NCI-H460 (cell line): ENCODE measurements at regions not wholly inside any gene's neighbourhood (a gene's known extent, or its start where the extent isn't known, plus 50 kb on each side); places are given as distances from the start of the nearest gene placed in this dataset.
"Not testable (repeated sequence)": the region's sequence is repeated elsewhere in the genome, so short reads cannot be mapped to it uniquely, and the experiment has no call there.

Experiments used
- DNase-seq: peaks from one replicate; pipeline ENCODE4 v3.0.0-alpha.2; 2016; ENCODE audit warnings: low read depth; ENCODE audit errors: extremely low read depth

- DNase-seq: no peak
These were observed 186.5 kb upstream of the IL15 start for GRCh38 chr4:141449927-141450326.

GRCh38 chr4:141455651-141456050 lies 180.7 kb upstream of the IL15 start:
- no peak for DNase-seq

DNA sequence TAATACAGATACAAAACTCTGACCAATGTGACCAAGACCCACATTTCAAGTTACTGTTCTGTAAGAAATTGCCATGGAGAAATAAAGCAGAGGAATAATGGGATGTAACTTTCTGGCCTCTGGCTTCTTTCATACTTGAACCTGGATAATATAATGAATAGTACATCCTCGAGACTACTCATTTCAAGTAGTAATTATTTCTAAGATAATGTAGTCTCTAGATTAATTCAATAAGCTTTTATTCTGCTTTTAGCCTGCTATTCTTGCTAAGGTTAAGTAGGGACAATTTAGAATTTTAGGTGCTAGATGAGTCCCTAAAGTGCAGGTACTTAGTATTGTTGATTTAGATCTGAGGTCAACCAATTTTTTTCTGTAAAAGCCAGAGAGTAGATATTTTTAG lies 178.7 kb upstream of the IL15 start:
- DNase-seq: no peak

DNA sequence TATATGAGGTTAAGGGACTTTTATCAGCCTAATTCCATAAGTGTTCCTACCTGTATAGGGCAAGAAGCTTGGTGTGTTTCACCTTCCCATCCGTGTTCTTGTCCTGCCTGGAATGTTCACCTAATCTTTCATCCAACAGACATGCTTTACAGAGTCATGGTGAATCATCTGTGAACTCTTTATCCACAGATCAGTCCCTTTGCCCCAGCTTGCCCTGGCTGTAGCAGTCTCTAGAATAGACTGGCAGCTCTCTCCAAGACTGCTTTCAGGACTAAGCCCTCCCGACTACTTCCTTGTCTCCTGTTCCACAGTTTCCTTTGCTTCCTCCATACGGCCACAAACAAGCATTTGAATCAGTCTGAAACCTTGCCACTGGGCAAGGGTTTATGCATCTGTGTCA lies 177.9 kb upstream of the IL15 start:
- no peak for DNase-seq

GRCh38 chr4:141459020-141459419 lies 177.4 kb upstream of the IL15 start:
- DNase-seq: no peak

DNA sequence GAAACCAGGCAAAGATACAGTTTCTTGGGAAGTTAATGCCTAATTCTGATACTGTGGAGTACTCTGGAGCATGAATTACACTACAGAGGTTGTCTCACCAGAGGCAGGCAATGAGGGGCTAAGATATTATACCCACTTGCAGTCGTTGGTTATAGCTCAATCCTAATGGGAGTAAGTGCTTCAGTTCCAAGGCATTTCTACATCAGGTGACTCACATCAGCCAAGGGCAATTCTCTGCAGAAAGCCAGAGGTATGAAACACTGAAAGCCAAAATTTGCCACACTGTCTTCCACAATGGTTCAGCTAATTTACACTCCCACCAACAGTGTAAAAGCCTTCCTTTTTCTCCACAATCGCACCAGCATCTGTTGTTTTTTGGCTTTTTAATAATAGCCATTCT lies 174.0 kb upstream of the IL15 start:
- no peak for DNase-seq

GRCh38 chr4:141463678-141464077 lies 172.7 kb upstream of the IL15 start:
- no peak for DNase-seq

DNA sequence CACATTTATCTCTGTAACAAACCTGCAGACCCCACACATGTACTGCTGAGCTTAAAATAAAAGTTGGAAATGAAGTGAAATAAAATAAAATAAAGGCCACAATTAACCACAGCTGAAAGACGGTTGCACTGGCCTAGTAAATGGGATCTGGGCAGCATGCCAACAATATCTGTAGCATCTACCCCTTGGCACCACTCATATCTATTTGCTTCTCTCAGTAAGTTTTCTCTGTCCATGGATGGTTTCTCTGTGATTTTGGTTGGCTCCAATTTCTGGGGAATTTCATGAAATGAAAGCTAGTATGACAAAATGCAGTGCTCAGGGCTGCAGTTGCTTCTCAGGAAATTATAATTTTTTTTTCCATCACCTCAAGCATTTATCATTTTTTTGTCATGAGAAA lies 172.0 kb upstream of the IL15 start:
- DNase-seq: no peak

GRCh38 chr4:141465171-141465570 lies 171.2 kb upstream of the IL15 start:
- no peak for DNase-seq

- no peak for DNase-seq
These were observed 169.2 kb upstream of the IL15 start for GRCh38 chr4:141467225-141467624.

DNA sequence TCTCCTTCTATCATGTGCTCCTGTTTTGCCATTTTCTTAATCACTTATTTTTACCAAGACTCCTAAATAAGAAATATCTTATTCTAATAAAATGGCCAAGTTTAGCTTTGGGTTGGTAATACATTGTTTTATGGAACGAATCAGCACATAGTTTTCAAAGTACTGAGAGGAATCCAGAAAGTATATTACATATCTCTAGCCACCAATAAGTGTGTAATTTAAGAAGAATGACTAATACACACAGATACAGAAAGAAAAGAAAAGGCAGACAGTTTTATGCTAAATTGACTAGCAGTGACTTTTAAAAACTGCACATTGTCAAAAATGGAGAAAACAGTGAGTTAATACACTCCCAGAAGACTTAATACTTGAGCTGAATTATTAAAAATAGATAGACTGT lies 167.0 kb upstream of the IL15 start:
- DNase-seq: no peak

DNA sequence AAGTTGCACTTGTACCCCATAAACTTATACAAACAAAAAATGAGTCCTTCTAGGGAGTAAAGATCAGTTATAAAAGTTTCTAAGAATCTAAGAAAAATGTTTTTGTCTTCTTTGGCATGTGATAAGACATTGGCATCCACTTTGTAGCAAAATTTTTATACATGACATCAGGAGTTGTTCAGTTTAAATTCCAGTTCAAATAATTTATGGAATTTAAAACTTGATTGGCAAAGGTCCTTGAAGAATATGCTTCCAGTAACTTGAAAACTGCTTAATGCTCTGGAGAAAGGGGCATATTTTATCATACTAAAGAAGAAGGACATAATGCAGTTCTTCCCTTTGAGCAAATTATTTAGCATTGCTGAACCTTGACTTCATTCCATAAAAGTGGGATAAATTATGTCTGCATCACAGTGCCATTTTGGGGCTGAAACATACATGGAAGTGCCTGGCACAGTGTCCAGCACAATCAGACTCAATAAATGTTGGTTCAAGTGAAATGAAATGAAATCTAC lies 163.3 kb upstream of the IL15 start:
- DNase-seq: no peak

DNA sequence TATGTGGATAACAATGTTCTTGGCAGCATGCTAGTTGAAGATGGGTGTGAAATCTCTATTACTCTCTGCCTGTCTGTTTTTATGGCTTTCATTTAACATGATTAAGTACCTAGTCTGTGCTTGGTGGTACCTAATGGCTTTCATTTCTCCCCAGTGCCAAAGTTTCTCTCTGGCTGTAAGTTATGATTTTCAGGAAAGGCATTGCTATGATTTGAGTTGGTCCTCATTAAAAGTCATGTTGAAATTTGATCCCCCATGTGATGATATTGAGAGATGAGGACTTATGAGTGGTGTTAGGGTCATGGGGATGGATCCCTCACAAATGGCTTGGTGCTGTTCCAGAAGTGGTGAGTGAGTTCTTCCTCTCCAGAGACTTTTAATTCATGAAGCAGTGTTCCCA lies 162.4 kb upstream of the IL15 start:
- no peak for DNase-seq

- DNase-seq: no peak
These were observed 155.4 kb upstream of the IL15 start for GRCh38 chr4:141480950-141481349.

- DNase-seq: not testable (repeated sequence)
These were observed 152.1 kb upstream of the IL15 start for GRCh38 chr4:141484298-141484697.

DNA sequence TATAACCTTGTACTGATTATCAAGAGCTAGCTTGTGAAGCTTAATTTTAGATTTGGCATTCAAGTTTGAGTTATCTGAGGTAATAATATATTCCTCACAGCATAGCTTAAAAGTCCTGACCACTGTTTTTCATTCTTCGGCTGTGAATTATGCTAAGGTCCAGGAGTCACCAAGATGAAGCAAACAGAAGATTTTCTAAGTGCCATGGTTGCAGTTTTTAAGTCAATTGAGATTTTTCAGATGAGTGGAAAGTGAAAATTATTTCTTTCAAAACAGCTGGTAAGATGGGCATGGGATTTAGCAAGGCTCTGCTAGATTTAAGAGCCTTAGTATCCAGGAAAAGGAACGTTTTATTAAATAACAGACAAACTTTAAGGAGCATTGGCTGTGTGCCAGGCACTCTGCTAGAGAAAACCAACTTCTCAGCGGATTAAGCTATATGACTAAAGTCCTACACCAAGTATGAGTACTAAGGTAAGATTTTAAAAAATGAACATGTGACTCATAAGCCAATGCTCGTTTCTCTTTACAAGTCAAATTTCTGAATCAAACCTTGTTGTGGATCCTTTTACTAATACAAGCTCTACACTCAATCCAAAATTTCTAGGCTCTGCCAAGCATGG lies 149.9 kb upstream of the IL15 start:
- DNase-seq: no peak

DNA sequence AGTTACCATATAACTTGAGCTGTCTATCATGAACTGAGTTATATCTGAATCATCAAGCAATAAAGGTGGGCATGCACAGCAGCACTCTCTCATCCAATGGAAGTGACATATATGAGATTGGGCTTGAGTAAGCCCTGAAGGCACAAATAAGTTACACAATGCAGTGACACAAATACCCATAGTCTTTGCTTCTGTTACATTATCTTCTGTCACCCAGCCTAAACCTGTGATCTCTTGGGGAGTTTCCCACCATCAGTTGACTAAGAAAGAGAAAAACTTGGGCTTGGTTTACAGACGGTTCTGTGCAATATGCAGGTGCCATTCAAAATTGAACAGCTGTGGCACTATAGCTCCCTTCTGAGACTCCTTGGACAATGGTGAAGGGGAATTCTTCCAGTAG lies 138.8 kb upstream of the IL15 start:
- no peak for DNase-seq

- DNase-seq: no peak
These were observed 137.0 kb upstream of the IL15 start for GRCh38 chr4:141499261-141499853.

DNA sequence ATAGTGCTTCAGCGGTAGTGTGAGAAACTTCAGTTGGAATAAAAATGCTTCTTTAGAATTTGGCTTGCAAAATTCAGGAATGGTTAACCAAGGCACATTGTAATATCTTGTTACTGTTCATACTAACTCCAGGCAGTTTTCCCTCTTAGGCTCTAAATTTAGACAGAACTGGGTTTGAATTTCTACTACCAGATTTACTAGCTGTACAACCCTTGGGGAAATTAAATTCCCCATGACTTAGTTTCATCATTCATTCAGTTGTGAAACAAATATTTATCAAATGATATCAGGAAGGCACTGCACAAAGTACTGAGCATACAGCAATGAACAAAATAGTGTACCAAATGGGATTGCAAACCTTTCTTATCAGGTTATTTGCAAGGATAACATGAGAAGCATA lies 135.0 kb upstream of the IL15 start:
- DNase-seq: no peak

DNA sequence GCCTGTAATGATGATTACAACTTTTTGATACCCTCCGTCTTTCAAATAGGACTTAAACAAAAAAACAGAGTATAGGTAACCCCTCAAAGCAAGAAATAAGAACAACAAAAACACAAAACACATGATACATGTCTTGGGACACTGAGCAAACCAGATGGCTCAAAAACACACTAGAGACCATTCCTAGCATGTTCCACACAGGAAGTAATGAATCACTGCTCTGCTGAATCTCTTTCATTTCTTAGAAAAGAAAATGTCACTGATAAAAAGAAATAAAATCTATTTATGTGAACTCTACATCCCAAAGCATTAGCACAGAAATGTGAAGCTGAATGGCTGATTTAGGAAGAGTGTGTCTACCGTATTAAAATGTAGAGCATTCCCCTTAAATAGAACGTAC lies 134.5 kb upstream of the IL15 start:
- no peak for DNase-seq

GRCh38 chr4:141502755-141503154 lies 133.6 kb upstream of the IL15 start:
- DNase-seq: no peak

DNA sequence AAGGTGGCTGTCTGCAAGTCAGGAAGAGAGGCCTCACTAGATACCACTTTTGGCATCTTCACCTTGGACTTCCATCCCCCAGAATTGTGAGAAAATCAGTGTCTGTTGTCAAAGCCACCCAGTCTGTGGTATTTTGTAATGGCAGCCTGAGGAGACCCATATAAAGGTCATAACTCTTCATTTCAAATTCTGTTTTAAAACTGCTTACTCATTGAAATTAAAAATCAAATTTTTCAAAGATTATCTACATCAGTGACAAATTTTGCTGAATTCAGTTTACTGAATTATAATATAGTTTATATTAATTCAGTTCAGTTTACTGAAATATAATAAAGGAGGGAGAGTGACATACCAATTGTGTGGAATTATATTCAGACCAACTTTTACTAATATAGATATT lies 133.1 kb upstream of the IL15 start:
- no peak for DNase-seq

GRCh38 chr4:141511055-141511454 lies 125.3 kb upstream of the IL15 start:
- DNase-seq: no peak
